PC-3 (cell line): ENCODE measurements at regions not wholly inside any gene's neighbourhood (a gene's known extent, or its start where the extent isn't known, plus 50 kb on each side); places are given as distances from the start of the nearest gene placed in this dataset.

ENCODE experiments used
- EZH2 ChIP-seq: fragments of 300-600 bp; sonication (generic); IDR thresholded peaks from one replicate; pipeline ENCODE4 v1.6.1; 2017; ENCODE audit warnings: antibody characterized with exemption, mild to moderate bottlenecking, low read length; ENCODE audit not compliant: unreplicated experiment
- EZH2phosphoT487 ChIP-seq: fragments of 300-600 bp; sonication (generic); IDR thresholded peaks from 2 replicates; pipeline ENCODE4 v1.6.1; 2018; ENCODE audit warnings: mild to moderate bottlenecking, antibody characterized with exemption, low read length, borderline replicate concordance
- TF ChIP-seq, protein P1 (sequence below): fragments of 300-600 bp; sonication (generic); conservative IDR thresholded peaks from 2 replicates; pipeline ENCODE4 v1.5.1; 2017; ENCODE audit warnings: antibody characterized with exemption, low read depth, mild to moderate bottlenecking, low read length

DNA sequence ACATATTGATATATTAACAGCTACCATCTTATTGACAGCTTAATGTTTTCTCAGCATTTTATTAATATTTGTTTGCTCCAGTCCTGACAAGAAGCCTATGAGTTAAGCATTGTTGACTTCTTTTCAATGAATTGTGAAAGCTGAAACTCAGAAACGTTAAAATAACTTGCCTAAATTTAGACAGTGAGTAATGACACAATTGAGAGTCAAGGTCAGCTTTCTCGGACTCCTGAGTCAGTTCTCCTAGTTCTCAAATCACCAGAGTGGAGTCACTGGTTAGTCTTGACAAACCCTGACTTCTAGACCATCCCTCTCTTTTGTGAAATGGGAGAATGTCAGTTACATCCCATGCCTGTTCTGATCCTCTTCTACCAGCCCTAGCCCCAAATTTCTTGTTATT is 222.7 kb upstream of the ACO1 start:
- TF ChIP-seq, protein P1, sequence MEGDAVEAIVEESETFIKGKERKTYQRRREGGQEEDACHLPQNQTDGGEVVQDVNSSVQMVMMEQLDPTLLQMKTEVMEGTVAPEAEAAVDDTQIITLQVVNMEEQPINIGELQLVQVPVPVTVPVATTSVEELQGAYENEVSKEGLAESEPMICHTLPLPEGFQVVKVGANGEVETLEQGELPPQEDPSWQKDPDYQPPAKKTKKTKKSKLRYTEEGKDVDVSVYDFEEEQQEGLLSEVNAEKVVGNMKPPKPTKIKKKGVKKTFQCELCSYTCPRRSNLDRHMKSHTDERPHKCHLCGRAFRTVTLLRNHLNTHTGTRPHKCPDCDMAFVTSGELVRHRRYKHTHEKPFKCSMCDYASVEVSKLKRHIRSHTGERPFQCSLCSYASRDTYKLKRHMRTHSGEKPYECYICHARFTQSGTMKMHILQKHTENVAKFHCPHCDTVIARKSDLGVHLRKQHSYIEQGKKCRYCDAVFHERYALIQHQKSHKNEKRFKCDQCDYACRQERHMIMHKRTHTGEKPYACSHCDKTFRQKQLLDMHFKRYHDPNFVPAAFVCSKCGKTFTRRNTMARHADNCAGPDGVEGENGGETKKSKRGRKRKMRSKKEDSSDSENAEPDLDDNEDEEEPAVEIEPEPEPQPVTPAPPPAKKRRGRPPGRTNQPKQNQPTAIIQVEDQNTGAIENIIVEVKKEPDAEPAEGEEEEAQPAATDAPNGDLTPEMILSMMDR, result no peak
- TF ChIP-seq EZH2phosphoT487 (no peak), EZH2 (no peak)
